ENCODE measurements at regions not wholly inside any gene's neighbourhood (a gene's known extent, or its start where the extent isn't known, plus 50 kb on each side); places are given as distances from the start of the nearest gene placed in this dataset.

DNA sequence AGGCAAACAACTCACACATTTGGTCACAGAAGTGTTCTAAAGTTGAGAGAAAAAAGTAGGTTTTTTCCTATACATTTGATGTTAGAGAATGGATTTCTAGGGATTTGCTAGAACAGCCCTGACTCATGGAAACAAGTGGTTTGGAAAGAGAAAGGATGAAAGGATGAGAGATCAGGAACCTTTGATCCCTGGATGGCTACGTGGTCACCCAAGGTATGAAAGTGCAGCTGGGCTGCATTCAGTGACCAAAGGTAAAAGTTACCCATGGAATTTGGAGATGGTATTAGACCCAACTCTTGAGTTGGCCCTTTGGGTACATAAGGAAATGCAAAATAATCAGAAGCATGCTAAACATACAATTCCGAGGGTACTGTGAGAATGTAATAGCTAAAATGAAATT is 61.3 kb upstream of the SPIN1 start:
- DNase-seq (ENCODE audit: low spot score), result no peak

DNA sequence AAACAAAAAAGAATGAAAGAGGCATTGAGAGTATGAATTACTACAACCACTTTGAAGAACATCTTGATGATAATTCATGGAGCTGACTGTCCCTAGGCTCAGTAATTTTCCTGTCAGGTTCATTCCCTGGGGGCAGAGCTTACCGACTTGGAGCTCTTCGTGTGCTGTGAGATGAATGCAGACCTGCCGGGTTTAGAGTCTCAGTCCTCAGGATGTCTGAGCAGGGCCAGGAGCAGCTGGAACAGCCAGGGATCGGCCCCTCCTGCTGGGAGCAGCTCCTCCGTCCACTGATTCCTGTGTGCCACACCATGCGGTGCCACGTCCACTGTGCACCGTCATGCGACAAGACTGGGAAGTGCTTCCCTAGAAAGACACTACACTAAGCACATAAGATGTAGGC is 62.2 kb upstream of the SPIN1 start:
- no peak for DNase-seq (ENCODE audit: low spot score)

DNA sequence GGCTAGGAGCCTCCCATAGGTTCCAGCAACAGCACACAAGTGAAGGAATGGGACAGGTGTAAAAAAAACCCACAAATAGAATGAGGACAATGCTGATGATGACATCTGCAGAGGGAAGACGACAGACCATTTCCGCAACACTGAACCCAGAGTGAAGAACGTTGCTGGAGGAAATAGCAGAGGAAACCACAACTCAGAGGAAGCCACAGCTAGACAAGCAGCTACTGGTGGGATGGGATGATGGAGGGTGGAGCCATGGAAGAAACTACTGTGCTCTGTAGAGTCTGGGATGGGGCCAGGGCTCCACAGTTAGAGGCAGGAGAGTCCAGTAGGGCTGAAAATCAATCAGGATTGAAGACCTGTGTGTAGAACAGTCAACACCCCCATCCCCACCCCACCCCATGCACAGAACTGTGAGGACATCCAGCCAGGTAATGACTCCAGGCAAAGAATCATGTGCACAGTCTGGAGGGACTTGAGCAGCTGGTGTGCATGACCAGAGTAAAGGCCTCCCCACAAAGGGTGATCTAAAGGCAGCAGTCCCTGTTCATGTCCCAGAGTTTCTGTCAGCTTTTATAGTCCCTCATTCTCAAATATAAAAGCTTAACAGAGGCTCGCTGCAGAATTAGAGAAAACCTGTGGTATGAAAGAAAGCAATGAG is 65.2 kb upstream of the SPIN1 start:
- no peak for DNase-seq (ENCODE audit: low spot score)

DNA sequence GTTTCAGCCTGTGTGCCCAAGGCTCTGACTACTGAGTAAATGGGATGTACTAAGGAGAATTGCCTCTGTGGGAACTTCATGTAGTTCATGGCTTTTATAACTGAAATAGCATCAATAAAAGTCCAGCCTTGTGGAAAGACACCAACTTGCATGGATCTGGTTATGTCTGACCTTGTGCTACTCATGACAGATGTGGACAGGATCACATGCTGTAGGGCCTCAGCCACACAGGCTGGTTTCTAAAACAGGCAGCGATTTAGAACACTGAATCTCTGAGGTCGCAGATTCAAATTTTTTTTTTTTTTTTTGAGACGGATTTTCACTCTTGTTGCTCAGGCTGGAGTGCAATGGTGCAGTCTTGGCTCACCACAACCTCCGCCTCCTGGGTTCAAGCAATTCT is 66.5 kb upstream of the SPIN1 start:
- DNase-seq (ENCODE audit: low spot score), result no peak

DNA sequence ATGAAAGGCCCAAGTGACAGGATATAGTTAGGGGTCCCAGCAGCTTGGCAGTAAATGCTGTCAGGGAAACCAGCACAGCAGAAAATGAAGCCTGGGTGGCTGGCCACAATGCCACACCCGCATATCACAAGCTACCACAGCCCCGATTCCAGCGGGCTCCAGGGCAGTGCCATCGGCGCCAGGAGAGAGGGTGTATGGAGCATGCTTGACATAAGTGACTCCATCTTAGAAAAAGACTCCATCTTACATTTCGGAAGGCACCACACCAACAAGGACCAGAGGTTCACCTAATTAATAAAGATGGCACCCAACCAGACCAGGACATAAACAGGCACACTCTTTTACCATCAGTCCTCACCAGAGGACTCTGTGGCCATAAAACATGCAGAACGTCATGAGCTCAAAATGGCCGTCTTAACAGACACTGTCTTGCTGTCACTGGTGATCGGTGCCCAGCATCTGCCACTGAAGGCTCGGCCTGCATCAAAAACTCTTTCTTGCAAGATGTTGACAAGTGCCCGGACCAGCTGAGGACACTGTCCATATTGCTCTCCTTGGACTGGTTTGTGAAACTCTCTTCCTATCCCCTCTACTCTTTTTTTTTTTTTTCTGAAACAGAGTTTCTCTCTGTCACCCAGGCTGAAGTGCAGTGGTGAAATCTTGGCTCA is 67.4 kb upstream of the SPIN1 start:
- DNase-seq (ENCODE audit: low spot score), result no peak

DNA sequence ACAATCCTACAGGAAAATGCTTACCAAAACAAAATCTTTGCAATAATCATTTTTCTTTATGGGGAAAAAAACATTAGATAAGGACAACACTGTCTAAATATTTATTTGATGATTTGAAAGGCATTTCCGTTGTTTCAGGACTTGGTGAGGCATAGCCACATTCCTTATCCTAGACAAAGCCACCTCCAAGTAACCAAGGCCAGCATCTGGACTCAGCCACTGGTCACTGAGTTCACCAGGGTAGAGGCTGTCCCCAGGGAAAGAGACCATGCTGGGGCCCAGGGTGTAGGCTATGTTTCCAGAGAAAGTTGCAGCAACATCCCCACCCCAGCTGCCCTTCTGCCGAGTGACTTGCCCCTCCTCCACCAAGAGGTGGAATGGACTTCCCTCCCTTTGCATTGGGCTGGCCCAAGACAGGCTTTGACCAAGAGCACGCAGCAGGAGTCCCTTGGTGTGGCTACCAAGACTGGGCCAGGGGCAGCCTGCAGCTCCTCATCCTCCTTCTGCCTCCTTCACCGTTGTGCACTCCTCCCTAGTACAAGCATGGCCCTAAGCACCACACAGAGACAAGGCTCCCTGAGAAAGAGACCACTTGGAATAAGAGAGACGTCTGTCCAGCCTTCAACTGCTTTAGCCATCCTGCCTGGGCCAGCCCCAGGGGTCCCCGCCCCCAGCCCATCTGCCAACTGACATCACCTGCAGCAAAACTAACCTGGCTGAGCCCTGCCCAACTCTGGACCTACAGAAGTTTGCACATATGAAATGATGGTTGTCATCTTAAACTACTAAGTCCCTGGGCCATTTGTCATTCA is 68.1 kb upstream of the SPIN1 start:
- no peak for DNase-seq (ENCODE audit: low spot score)

DNA sequence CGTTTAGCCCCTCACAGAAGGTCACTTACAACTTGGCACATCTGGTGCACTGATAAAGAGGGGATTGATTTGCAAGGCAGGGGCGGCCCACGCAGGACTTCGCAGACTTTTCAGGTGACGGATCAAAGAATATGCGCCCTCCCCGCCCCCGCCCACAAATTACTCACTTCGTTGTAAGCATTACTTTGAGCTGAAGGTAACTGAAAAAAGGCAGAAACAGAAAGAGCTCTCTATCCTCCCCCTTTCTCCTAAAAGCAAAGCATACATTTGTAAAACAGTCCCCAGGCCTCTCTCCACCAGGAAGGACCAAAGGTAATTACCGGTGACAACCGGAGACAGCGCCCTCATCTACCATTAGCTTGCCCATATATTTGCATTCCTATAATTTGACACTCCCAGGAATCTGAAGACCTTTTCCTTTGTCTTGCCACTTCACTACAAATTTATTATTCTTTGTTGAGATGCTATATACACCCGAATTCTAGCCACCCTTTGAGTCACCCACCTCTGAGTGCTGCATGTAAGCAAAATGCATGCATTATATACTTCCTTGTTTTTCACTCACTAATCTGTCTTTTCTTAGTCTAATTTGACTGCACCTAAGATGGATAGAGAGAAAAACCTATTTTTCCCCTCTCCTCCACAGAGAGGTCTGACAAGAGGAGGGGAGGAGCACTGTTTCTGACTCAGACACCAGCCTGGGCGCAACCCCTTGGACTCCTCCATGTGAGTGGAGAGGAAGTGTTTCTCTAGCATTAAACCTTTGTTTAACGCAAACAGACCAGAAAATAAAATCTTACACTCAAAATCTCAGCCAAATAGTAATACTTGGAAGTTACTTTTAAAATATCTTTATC is 74.7 kb upstream of the SPIN1 start:
- no peak for DNase-seq (ENCODE audit: low spot score)

DNA sequence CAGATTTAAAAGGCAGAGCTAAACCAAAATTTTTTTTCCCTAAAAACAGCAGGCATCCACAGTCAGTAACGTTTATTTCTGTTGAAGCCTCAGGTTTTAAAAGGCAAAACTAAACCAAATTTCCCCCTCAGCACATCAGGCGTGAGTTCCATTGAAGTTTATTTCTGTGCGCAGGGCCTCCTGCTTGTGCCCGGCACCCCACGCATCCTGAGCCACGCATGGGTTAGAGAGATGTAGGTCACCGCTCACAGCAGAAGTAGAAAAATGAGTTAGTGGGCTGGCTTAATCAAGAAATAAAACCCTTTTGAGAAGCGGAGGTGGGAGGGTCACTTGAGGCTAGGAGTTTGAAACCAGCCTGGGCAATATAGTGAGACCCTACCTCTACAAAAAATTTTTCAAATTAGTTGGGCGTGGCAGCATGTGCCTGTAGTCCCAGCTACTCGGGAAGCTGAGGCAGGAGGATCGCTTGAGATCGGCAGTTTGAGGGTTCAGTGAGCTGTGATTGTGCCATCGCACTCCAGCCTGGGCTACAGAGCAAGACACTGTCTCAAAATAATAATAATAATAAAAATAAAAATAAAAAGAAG is 75.6 kb upstream of the SPIN1 start:
- no peak for DNase-seq (ENCODE audit: low spot score)

DNA sequence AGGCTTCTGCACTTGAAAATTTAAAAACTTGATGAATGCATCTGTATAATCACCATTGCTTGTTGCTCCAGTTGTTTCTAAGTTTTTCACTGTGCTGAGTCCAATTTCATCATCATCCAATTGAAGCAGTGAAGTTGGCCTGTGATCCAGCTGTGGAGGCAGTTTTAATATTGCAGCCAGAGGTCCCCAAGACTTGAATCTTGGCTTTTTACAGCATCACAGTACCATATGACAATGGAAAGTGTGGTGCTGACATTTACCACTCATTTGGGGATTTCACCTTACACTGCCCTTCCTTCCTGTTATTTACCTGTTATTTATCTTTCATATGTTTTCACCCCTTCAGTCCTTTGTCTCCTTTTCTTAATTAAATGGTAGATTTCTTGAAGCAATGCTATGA is 76.2 kb upstream of the SPIN1 start:
- DNase-seq (ENCODE audit: low spot score), result no peak

DNA sequence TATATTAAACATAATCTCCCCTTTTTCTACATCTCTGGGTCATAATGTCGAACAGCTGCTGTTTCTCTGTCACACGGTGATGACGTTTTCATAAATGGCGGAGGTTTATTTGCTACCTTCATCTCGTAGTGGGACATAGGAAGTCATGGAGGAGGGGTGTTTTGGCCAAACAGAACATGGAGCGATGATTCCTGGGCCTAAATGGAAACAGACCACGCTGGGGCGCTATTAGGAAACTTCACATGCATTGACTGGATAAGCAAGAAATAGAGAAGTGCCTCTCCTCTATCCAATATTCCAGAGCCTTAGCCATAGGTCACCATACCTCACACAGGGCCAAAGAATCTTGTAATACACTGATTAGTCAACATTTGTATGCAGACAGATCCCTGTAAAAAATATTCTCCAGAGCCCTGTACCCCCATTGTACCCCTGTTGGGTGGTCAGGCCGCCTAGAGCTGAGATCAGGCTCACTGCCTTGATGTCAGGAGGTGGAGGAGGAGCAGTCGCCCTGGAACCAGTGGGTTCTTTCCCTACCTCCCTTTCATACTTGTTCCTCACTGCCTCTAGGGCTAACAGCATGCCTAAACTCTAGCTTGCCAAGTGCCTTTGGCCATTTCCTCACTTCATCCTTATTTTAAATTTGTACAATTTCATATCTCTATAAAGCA is 77.8 kb upstream of the SPIN1 start:
- DNase-seq (ENCODE audit: low spot score), result peak; percentile 53

DNA sequence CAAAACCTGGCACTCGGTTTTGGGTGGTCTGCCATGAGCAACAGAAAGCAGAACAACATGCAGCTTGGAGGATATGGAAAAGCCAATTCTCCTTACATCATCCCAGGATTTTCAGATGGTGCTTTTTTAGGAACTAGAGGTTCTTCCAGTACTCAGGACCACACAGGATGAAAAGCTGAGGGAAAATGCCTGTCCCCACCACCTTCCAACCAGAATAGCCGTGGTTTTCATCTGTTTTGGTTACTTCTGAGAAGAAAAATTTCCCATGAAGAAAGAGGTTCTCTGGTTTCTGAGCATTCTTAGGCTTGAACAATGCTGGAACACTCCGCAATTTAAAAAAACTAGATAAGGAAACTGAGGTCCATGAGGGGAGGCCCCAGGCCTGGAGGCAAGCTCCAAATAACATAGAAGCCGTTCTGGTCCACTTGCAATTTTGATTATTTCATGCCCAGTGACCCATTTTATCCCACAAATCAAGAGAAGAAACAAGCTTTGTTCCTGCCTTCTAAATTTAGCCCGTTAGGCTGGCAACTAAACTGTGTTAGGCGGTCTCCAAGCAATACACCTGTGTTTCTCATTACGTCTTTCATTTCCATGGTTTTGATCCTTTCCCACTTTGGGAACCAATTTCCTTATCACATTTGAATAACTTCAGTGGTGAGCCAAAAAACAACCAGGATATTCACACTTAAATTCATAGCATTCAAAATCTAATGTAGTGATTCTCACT is 79.2 kb upstream of the SPIN1 start:
- DNase-seq (ENCODE audit: low spot score), result no peak

DNA sequence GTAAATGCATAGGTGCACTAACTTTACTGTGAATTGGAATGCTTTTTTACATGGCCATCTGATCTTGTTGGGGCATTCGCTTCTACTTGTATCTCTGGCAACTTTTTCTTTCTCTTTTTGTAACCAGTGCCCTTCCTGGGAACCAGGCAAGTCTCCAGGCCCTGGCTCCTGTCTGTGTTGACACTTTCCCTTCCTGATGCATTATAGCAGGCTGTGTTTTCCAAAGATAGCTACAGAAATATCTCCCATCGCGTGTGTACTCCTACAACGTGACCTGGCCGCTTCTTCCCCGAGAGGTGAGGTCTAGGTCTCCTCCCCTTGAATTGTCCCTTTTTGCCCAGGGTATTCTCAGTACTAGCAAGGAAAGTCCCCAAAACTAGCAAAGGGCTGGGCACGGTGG is 81.1 kb upstream of the SPIN1 start:
- no peak for DNase-seq (ENCODE audit: low spot score)

DNA sequence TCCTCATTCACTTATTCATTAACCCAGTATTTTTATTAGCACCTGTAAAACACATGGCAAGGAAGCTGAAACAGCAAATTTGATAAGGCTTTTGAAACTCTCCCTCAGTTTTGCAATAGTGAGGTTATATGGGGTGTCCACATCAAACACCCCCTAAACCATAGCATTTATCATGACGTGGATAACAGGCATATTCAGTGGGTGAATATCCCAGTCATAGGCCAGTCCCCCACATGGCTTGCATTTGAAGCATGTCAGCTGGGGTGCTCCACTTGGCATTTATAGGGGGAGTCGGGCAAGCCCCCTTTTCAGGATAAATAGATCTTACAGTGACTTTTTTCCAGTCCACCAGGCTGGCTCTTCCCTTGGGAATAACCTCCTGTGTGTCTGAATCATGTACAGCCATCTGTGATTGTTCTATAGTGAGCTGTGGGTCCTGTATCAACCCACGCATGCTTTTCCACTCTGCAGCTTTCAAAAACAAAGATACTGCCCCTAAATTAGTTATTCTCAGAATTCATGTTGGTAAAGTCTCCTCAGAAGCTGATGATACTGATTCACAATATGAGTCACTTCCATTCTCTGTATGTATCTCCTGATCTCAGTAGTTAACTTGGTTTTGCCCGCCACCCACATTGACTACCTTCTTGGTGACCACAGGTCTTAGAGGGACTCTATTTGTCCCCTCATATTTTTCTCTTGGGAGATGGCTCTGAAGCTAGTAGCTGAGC is 84.4 kb upstream of the SPIN1 start:
- no peak for DNase-seq (ENCODE audit: low spot score)

DNA sequence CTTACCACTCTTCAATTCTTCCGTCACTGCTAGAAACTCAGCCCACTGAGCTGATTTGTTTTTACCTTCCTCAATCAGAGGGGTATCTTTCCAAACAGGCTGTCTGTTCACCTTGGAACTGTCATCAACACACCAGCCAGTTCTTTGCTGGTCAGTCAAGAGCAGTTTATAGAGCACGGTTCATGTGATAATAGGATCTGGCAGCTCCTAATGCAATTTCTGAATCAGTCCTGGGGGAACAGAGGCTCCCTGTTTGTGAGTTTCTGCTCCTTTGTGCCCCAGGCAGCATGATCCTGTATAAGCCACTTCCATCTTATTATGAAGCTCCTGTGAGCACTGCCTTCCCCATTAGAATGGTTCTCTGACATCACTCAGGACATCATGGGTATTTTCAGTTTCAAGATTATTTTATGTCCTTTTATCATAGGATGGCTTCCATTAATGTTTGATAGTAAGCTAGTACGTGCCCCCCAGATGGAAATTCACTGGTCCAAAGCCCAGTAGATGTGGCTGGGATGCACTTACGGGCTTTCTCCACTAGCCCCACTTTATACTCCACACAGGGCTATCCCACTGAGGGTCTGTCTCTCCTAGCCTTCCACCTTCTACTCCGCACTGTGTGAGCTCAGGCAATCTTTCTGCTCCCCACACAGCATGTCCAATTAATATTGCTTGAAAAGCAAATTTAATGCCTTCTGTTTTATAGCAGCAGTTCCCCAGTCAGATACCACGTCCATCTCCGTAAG is 85.5 kb upstream of the SPIN1 start:
- DNase-seq (ENCODE audit: low spot score), result no peak

DNA sequence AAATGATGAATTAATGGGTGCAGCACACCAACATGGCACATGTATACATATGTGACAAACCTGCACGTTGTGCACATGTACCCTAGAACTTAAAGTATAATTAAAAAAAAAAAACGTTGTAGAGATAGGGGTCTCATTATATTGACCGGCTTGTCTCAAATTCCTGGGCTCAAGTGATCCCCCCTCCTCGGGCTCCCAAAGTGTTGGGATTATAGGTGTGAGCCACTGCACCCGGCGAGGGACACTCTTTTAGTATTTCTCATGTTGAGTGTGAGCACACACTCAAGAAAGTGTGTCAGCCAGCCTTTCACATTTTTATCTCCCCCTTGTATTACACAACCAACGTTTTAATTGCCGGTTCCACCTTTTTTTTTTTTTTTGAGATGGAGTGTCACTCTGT is 87.7 kb upstream of the SPIN1 start:
- DNase-seq (ENCODE audit: low spot score), result no peak

DNA sequence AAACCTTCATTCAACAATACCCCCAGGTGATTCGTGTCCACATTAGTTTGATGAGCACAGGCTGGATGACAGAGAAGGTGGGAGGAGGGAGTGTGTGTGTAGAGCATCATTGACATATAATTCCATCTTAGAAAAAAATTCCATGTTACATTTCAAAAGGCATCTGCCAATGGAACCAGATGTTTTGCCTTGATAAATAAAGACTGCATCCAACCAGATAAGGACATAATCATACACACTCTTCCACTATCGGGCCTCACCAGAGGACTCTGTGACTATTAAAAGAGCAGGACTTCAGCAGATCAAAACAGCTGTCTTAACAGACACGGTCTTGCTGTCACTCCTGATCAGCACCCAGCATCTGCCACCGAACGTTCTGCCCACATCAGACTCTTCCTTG is 96.4 kb upstream of the SPIN1 start:
- no peak for DNase-seq (ENCODE audit: low spot score)

DNA sequence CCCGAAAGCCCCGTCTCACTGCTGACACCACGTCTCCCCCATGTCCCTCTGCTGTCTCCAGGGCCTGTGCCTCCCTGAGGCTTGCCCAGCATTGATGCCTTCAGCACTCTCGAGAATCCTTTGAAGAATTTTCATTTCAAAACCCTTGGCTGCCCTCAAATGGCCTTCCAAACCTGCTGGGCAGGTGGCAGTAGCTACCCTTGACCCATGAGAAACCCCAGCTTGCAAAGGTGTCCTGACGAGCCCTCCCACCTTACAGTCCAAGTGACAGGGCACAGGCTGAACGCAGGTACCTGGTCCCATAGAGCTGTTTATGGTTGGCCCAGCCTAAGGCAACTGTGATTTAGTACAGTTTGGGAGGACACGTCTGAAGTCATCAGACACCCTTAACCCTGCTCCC is 97.2 kb upstream of the SPIN1 start:
- no peak for DNase-seq (ENCODE audit: low spot score)

DNA sequence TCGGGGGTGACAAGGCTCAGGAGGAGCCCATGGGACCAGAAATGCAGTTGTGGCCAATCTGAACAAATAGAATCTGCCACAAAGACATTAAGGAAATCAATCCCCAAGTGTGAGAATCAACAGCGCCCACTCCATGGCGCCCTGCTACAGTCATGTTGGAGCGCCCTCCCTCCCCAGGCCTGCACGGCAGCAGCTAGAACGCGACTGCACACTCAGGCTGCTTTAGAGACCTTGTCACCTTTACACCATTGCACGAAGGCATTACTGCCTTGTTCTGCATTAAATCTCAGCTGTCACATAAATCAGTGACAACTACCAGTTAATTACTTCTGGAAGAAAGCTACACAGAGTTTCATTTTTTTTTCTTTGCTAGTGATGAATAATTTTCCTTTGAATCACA is 98.7 kb upstream of the SPIN1 start:
- no peak for DNase-seq (ENCODE audit: low spot score)

DNA sequence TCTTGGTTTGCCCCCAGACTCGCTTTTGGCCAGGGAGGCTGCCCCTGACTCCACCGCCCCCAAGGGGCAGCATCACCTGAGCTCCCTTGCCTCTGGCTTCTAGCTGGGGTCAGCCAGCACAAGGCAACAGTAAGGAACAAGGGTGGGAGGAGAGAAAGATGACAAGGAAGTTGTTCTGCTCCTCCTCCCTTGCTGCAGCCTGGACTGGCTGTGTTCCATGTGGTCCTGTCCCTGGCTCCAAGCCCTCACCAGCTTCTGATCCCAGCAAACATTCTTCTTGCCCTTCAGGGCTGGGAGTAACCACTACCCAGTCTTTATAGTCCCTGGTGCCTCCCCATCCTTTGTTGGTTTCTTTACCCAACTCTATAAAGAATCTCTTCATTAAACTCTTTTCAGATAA is 100.3 kb upstream of the SPIN1 start:
- DNase-seq (ENCODE audit: low spot score), result no peak

All from HT-29 (cell line).